Peyer's patch (tissue), 4 donors: ENCODE measurements at regions not wholly inside any gene's neighbourhood (a gene's known extent, or its start where the extent isn't known, plus 50 kb on each side); places are given as distances from the start of the nearest gene placed in this dataset.

Experiments used
- DNase-seq, 3 donors: peaks; one replicate each; pipeline ENCODE4 v3.0.0-alpha.2; 2017 to 2019
- H3K27ac ChIP-seq, 4 donors: fragments of 200-600 bp; sonication (generic); one replicate each; pipeline ENCODE4 v1.5.1; 2016 to 2019
- H3K27me3 ChIP-seq, 2 donors: fragments of 200-600 bp; sonication (generic); one replicate each; pipeline ENCODE4 v1.5.1; 2019
- H3K36me3 ChIP-seq, 3 donors: fragments of 200-600 bp; sonication (generic); one replicate each; pipeline ENCODE4 v1.5.1; 2016 to 2019
- H3K4me1 ChIP-seq, 4 donors: fragments of 200-600 bp; sonication (generic); one replicate each; pipeline ENCODE4 v1.5.1; 2016 to 2019
- H3K4me3 ChIP-seq, 4 donors: fragments of 200-600 bp; sonication (generic); 1 replicate in 3 of 4; 2 replicates in 1 of 4; pipeline ENCODE4 v1.5.1; 2016 to 2019; ENCODE audit warnings: mild to moderate bottlenecking in 1 of 4
- H3K9me3 ChIP-seq, 4 donors: fragments of 200-600 bp; sonication (generic); one replicate each; pipeline ENCODE4 v1.5.1; 2016 to 2019; ENCODE audit warnings: mild to moderate bottlenecking in 1 of 4
- CTCF ChIP-seq, 6 experiments: fragments of 450-650 bp in 4 of 6; fragments of 200-600 bp in 2 of 6; sonication (generic) in 1 of 6; IDR thresholded peaks; one replicate each; pipeline ENCODE4 v1.5.1; 2017 to 2019; ENCODE audit warnings: antibody characterized with exemption in 6 of 6, mild to moderate bottlenecking in 3 of 6, moderate library complexity in 1 of 6
- POLR2A ChIP-seq, 2 donors: fragments of 450-650 bp; IDR thresholded peaks; one replicate each; pipeline ENCODE4 v1.5.1; 2017; ENCODE audit warnings: antibody characterized with exemption in 2 of 2, mild to moderate bottlenecking in 2 of 2, moderate library complexity in 2 of 2

- no peaks in the 10 kb centered on the region for H3K36me3 ChIP-seq
- H3K4me1 ChIP-seq, result no peaks in the 10 kb centered on the region
- no peaks in the 10 kb centered on the region for H3K27me3 ChIP-seq
- H3K9me3 ChIP-seq, result no peaks in the 10 kb centered on the region
- H3K27ac ChIP-seq, result no peak overlapping the region
- TF ChIP-seq CTCF (IDR thresholded peaks at IDR 0.05) (no peak), POLR2A (IDR thresholded peaks at IDR 0.05) (no peak)
- no peak for DNase-seq
- H3K4me3 ChIP-seq, result no peak overlapping the region
Observed at GRCh38 chr5:179497636-179498340, 52.6 kb upstream of the RUFY1 start.

GRCh38 chr5:179495906-179496455 lies 54.4 kb upstream of the RUFY1 start:
- no peaks in the 10 kb centered on the region for H3K36me3 ChIP-seq
- H3K4me1 ChIP-seq, result no peaks in the 10 kb centered on the region
- no peak overlapping the region for H3K4me3 ChIP-seq
- no peak overlapping the region for H3K27ac ChIP-seq
- H3K27me3 ChIP-seq, result no peaks in the 10 kb centered on the region
- H3K9me3 ChIP-seq, result no peaks in the 10 kb centered on the region
- DNase-seq, result no peak
- TF ChIP-seq CTCF (IDR thresholded peaks at IDR 0.05) (no peak), POLR2A (IDR thresholded peaks at IDR 0.05) (no peak)

- no peak for TF ChIP-seq CTCF (IDR thresholded peaks at IDR 0.05)
- TF ChIP-seq POLR2A (IDR thresholded peaks at IDR 0.05), result no peak
- Histone ChIP-seq H3K9me3 (no peaks in the 10 kb centered on the region), H3K4me1 (no peaks in the 10 kb centered on the region), H3K27ac (no peak overlapping the region), H3K36me3 (no peaks in the 10 kb centered on the region), H3K4me3 (no peak overlapping the region), H3K27me3 (no peaks in the 10 kb centered on the region)
- no peak for DNase-seq
Observed at GRCh38 chr5:179494774-179495526, 55.4 kb upstream of the RUFY1 start.

- Histone ChIP-seq H3K9me3 (no peaks in the 10 kb centered on the region), H3K36me3 (no peaks in the 10 kb centered on the region), H3K4me3 (no peak overlapping the region), H3K27me3 (no peaks in the 10 kb centered on the region), H3K27ac (no peak overlapping the region), H3K4me1 (no peaks in the 10 kb centered on the region)
- no peak for DNase-seq
- TF ChIP-seq CTCF (IDR thresholded peaks at IDR 0.05), result no peak
- TF ChIP-seq POLR2A (IDR thresholded peaks at IDR 0.05), result no peak
Observed at GRCh38 chr5:179488975-179489374, 61.4 kb upstream of the RUFY1 start.

GRCh38 chr5:179488491-179488890 lies 61.9 kb upstream of the RUFY1 start:
- no peaks in the 10 kb centered on the region for H3K27me3 ChIP-seq
- no peak overlapping the region for H3K4me3 ChIP-seq
- no peaks in the 10 kb centered on the region for H3K4me1 ChIP-seq
- TF ChIP-seq CTCF (IDR thresholded peaks at IDR 0.05), result no peak
- no peak for TF ChIP-seq POLR2A (IDR thresholded peaks at IDR 0.05)
- H3K27ac ChIP-seq, result no peak overlapping the region
- DNase-seq, result no peak
- H3K36me3 ChIP-seq, result no peaks in the 10 kb centered on the region
- no peaks in the 10 kb centered on the region for H3K9me3 ChIP-seq
